GM18498 (cell line): ENCODE measurements at regions not wholly inside any gene's neighbourhood (a gene's known extent, or its start where the extent isn't known, plus 50 kb on each side); places are given as distances from the start of the nearest gene placed in this dataset.
"Not testable (repeated sequence)": the region's sequence is repeated elsewhere in the genome, so short reads cannot be mapped to it uniquely, and the experiment has no call there.

Experiments
- ATAC-seq: cut with Tn5 transposase; IDR thresholded peaks from one replicate; pipeline ENCODE4 v1.9.1; 2021; ENCODE audit warnings: mild to moderate bottlenecking, moderate library complexity; ENCODE audit not compliant: unreplicated experiment

GRCh38 chr7:69217516-69218350 is 380.5 kb upstream of the AUTS2 start:
- no peak for ATAC-seq

- ATAC-seq: no peak
These were observed 379.7 kb upstream of the AUTS2 start for GRCh38 chr7:69218576-69218975.

- ATAC-seq: no peak
These were observed 378.9 kb upstream of the AUTS2 start for GRCh38 chr7:69219381-69219780.

GRCh38 chr7:69225259-69225943 is 372.9 kb upstream of the AUTS2 start:
- no peak for ATAC-seq

GRCh38 chr7:69228212-69228811 is 370.0 kb upstream of the AUTS2 start:
- no peak for ATAC-seq

GRCh38 chr7:69232445-69233376 is 365.6 kb upstream of the AUTS2 start:
- ATAC-seq: no peak

GRCh38 chr7:69237541-69237940 is 360.7 kb upstream of the AUTS2 start:
- no peak for ATAC-seq

- ATAC-seq: no peak
These were observed 355.3 kb upstream of the AUTS2 start for GRCh38 chr7:69243016-69243415.

- ATAC-seq: no peak
These were observed 353.6 kb upstream of the AUTS2 start for GRCh38 chr7:69244701-69245100.

GRCh38 chr7:69245646-69246045 is 352.6 kb upstream of the AUTS2 start:
- no peak for ATAC-seq

- no peak for ATAC-seq
These were observed 351.5 kb upstream of the AUTS2 start for GRCh38 chr7:69246758-69247157.

GRCh38 chr7:69248382-69248828 is 349.9 kb upstream of the AUTS2 start:
- not testable (repeated sequence) for ATAC-seq

GRCh38 chr7:69250958-69251357 is 347.3 kb upstream of the AUTS2 start:
- ATAC-seq: no peak

- ATAC-seq: no peak
These were observed 343.6 kb upstream of the AUTS2 start for GRCh38 chr7:69254643-69255042.

- ATAC-seq: no peak
These were observed 341.6 kb upstream of the AUTS2 start for GRCh38 chr7:69256634-69257081.

- no peak for ATAC-seq
These were observed 340.7 kb upstream of the AUTS2 start for GRCh38 chr7:69257592-69257991.

GRCh38 chr7:69259445-69259844 is 338.8 kb upstream of the AUTS2 start:
- no peak for ATAC-seq

- ATAC-seq: no peak
These were observed 338.3 kb upstream of the AUTS2 start for GRCh38 chr7:69260023-69260422.

GRCh38 chr7:69263550-69263949 is 334.7 kb upstream of the AUTS2 start:
- ATAC-seq: no peak

- no peak for ATAC-seq
These were observed 328.5 kb upstream of the AUTS2 start for GRCh38 chr7:69269806-69270205.

- no peak for ATAC-seq
These were observed 326.2 kb upstream of the AUTS2 start for GRCh38 chr7:69272101-69272500.
